LHCN-M2 (cell line): ENCODE measurements at regions not wholly inside any gene's neighbourhood (a gene's known extent, or its start where the extent isn't known, plus 50 kb on each side); places are given as distances from the start of the nearest gene placed in this dataset.
"Not testable (repeated sequence)": the region's sequence is repeated elsewhere in the genome, so short reads cannot be mapped to it uniquely, and the experiment has no call there.

Experiments used
- DNase-seq: peaks from one replicate; pipeline ENCODE4 v3.0.0-alpha.2; 2012; ENCODE audit warnings: low read depth

DNA sequence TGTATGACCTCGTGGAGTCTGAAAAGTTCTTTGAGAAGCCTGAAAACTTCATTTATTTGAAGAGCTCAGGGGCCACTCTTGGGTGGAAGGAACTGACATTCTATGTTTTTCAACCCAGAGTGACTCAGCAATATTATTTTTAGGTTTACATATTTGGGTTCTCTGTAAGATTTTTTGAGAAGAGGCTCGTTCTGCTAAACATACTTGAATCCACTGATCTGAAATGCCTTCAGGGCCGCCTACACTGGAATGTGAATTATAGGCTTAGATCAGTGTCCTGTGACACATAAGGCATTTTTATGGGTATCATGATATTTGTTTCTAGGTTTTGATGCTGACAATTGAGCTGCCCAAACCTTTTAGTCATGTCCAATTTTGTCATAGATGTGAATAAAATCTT, 86.2 kb downstream of the PSAT1 start:
- DNase-seq, result peak; percentile 27

DNA sequence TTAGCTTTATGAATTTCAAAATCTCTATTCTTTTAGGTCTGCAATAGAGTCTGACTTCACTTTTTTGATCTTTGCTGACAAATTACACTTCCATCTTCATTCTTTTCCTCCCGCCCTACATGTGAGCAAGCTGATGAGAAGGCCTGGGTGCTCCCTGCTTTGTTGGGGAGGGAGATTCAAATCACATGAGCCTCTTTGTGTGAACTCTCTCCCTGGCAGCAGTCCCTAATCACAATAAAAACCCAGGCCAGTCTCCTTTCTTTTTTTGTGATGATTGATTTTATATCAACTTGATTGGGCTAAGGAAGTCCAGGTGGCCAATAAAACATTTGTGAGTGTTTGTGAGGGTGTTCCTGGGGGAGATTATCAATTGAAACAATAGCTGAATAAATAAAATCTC, 89.4 kb downstream of the PSAT1 start:
- DNase-seq, result no peak

DNA sequence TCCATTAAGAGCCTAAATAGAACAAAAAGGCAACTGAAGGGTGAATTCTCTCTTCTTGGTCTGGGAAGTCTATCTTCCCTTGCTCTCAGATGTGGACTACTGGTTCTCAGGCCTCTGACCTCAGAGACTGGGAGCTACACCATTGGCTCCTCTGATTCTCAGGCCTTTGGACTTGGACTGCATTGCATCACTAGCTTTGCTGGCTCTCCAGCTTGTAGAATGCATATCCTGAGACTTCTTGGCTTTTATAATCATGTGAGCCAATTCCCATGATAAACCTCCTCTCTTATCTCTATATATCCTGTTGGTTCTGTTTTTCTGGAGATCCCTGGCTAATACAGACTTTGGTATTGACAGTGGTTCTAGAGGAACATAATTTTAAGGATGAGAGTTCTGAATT, 89.8 kb downstream of the PSAT1 start:
- no peak for DNase-seq

DNA sequence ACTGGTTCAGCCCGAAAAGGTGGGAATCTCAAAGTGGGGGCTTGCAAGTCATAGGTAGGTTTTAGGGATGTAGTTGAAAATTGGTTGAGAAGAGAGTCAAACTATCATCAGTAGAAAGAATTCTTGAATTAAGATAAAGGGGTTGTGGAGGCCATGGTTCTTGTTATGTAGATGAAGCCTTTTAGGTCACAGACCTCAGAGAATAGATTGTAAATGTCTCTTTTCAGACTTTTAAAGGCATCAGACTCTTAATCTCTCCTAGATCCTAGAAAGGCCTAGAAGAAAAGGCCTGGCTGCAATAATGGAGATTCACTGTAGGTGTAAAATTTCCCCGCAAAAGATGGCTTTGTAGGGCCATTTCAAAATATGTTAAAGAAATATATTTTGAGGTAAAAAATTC, 96.4 kb downstream of the PSAT1 start:
- no peak for DNase-seq

DNA sequence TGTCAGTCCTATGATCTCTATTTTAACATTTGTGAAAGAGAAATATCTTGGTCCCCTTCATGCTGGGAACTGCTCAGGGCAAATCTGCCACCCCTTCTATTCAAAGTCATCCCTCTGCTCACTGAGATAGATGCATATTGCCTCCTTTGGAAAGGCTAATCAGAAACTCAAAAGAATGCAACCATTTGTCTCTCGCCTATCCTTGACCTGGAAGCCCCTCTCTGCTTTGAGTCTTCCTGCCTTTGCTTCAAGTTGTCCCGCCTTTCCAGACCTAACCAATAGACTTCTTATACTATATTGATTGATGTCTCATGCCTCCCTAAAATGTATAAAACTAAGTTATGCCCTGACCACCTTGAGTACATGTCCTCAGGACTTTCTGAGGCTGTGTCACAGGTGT, 97.0 kb downstream of the PSAT1 start:
- no peak for DNase-seq

DNA sequence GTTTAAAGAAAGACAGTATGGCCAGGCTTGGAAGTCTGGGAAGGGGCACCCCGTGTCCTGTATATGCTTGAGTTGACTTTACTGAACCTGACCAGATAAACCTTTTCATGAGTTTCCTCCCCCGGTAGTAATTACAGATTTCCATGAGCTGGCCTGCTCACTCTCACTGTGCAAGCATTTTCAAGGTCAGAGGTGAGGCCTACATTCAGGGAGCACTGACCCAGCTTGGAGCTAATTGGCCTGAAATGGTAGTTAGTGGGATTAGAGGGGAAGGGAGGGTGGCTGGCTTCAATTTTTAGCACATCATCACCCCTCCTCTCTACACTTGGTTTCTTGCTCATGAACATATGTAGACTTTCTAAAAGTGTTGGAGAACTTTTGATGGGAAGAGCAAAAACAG, 99.2 kb downstream of the PSAT1 start:
- no peak for DNase-seq

DNA sequence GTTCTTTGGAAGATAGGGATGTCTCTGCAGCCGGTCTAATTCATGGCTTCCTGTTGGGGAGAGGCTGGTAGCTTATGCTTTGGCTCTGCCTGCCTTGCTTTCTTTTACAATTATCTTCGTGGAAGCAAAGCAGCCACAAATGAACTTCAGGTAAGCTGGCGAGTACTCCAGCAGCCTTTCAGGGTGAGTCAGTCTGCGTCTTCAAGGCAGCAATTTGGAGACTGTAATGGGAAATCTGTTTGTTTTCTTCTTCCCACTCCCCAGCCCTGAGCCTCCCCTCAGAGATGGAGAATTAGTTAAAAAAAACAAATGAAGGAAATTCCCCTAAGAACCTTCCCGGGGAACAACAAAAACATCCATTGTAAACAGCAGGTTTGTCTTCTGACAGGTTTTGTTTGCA, 100.1 kb downstream of the PSAT1 start:
- DNase-seq, result no peak

DNA sequence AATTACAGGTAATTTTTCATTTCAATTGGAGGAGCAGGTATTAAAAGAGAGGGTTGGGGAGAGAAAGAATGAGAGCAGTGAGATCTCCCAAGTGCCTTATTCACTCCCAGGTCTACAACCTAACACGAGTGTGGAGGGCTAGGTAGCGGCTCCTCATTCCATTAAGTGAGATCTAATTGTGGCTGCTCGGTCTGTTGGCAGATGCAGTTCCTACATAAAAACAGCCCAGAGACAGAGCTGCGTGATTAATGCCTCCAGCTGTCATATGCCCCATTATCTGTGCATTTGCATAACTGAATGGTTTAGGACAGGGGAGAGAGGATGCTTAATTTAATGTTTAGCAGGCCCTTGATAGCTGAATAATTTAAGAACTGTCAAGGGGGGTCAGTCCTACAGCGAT, 100.5 kb downstream of the PSAT1 start:
- no peak for DNase-seq

DNA sequence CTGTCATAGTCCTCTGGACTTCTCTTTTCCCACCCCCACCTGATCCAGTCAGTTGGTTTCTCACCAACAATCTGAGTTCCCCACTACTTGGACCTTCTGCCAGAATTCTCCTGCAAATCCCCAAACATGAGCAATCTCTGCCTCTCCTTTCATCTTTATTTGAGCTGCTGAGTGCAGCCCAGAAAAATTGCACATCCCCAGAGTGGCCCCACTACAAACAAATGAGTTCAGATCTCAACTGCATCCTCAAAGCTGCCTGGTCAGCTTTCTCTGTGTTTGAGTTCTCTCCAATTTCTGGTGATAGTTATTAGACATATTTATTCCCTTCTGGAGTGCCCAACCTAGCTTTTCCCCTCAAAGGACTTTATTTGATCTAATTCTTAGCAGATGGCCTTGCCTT, 102.2 kb downstream of the PSAT1 start:
- DNase-seq, result no peak

DNA sequence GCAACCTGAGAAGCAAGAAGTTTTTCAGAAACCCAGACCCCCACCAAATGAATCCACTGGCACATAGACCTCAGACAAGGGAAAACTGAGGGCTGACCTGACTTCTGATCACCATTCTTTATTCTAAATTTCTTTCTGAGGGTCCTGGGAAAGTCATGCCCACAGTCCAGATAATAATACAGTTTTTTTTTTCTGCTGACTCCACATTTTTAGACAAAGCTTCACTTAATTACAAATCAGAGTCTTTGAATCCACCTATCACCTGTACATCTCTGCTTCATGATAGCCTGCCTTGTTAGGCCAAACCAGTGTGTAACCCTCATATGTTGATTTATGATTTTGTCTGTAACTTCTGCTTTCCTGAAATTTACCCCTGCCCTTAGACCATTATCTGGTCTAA, 103.6 kb downstream of the PSAT1 start:
- DNase-seq, result no peak

DNA sequence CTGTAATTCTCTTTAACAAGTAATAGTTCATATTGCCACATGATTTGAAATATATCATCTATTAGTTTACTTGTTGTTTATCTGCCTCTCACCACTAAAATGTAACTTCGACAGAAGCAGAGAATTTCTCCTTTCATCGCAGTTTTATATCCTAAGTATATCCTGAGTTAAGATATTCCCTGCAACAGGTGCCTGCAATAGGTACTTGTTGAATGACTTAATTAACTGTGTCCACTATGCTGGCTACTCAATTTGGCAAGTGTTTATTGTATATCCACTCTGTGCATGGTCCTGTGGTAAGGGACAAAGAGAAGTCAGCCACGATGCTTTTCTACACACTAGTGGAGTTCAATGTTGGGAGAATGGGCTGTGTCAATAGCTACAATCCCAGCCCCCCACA, 108.5 kb downstream of the PSAT1 start:
- DNase-seq, result no peak

DNA sequence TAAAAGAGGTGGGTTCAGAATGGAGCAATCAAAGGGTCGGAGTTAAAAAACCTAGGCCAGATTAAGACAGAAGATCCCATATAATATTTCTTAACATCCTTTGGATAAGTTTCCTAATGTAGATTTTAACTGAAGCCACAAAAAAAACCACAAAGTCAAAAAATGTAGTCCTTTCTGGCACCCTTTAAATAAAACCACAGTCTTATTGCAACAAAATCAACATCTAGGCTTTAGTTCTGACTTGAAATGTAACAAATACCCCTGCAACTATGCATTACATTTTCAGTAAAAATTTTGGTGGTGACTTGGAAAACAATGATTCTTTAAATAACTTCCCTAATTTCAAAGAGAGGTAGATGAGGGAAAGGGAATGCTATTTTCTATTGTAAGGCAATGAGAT, 109.2 kb downstream of the PSAT1 start:
- no peak for DNase-seq

DNA sequence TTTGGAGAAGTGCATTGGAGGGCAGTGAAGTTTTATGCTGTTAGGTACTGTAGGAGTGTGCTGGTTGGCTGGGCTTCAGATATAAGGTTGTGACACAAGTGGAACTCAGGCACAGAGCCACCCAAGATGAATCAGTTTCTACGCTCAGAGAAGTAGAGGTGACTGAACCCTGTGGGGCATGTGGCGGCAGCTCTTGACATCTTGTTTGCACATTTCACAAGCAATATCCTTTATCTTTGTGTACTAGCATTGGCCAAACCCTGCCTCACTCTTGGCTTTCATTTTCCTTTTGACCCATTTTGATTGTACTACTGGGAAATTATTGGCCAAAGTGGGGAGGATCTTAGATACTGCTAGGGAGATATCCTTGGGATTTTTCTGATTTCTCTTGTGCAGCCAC, 110.0 kb downstream of the PSAT1 start:
- DNase-seq, result no peak

DNA sequence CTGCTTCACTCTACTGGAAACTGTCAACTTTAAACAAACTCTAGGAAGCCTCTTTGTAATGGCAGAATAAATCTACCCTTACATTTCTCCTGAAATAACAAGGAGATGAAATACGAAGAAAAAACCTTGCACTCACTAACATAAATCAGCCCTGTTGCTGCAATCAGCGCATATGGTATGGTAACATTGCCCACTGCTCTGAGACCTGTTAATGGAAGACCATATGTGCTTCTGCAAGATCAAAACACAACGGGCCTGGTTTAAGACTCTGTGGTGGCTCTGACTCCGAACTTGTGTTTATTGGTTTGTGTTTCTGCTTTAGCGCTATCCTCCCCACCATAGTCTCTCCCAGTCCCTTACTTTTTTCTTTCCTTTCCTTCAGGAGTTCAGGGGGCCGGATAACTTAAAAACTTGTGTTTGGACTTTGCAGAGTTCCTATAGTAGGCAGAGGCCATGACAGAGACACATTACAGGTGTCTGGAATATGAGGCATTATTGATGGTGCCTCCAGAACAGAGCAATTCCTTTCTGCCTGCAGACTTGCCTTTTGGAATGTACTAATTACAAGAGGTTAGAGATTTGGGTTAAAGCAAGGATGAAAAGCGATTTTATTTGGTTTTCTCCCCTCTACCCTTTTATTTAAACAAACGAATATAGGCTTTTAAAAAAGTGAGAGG, 110.8 kb downstream of the PSAT1 start:
- DNase-seq, result no peak

DNA sequence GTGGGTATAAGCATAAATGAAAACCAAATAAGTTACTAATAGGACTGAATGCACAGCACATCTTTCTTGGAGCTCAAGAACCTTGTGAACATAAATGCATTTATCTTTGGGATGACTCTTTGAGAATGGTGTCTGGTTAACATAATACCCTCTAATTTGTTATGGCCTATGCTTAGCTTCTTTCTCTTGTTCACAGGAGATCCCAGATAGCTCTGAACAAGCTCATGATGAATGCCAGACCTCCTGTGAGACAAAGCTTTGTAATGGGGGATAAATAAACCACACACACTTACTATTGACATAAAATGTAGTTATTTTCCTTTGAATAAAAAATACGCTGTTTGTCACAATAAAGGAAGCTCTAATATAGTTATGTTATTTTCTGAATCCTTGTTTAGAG, 111.5 kb downstream of the PSAT1 start:
- no peak for DNase-seq

DNA sequence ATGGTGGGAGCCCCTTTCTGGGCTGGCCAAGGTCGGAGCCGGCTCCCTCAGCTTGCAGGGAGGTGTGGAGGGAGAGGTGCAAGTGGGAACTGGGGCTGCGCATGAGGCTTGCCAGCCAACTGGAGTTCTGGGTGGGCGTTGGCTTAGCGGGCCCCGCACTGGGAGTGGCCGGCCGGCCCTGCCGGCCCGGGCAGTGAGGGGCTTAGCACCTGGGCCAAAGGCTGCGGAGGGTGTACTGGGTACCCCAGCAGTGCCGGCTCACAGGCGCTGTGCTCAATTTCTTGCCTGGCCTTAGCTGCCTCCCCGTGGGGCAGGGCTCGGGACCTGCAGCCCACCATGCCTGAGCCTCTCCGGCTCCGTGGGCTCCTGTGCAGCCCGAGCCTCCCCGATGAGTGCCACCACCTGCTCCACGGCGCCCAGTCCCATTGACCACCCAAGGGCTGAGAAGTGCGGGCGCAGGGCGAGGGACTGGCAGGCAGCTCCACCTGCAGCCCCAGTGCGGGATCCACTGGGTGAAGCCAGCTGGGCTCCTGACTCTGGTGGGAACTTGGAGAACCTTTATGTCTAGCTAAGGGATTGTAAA, 113.1 kb downstream of the PSAT1 start:
- not testable (repeated sequence) for DNase-seq

DNA sequence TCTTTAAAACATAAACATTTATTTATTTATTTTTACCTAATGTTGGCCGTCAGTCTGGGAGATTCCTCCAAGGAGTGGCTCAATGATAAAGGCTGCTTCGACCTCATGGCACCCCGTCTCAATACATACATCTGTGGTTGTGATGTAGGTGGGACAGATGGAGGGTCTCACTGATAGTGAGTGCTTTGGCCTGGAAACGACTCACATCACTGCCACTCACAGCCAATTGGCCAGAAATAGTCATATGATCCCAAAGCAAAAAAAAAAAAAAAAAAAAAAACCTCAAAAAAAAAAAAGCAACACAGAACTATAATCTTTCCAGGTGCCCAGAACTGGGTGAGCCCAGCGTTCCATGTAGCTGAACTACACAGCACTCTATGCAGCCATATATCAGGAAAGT, 125.4 kb downstream of the PSAT1 start:
- no peak for DNase-seq

DNA sequence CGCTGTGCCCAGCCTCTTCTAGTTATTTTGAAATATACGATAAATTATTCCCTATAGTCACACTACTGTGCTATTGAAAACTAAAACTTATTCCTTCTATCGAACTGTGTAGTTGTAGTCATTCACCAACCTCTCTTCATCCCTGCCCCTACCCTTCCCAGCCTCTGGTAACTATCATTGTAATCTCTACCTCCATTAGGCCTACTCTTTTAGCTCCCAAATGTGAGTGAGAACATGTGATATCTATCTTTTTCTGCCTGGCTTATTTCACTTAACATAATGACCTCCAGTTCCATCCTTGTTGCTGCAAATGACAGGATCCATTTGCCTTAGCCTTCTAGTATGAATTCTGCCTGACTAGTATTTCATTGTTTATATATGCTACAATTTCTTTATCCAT, 127.4 kb downstream of the PSAT1 start:
- DNase-seq, result no peak

DNA sequence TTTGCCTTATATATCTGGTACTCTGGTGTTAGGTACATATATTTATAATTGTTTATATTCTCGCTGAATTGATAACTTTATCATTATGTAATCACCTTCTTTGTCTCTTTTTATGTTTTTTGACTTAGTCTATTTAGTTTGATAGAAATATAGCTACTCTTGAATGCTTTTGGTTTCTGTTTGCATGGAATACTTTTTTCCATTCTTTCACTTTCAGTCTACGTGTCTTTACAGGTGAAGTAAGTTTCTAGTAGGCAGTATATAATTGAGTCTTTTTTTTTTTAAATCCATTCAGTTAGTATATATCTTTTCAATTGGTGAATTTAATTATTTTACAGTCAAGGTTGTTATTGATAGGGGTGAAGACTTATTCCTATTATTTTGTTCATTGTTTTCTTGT, 131.7 kb downstream of the PSAT1 start:
- no peak for DNase-seq

DNA sequence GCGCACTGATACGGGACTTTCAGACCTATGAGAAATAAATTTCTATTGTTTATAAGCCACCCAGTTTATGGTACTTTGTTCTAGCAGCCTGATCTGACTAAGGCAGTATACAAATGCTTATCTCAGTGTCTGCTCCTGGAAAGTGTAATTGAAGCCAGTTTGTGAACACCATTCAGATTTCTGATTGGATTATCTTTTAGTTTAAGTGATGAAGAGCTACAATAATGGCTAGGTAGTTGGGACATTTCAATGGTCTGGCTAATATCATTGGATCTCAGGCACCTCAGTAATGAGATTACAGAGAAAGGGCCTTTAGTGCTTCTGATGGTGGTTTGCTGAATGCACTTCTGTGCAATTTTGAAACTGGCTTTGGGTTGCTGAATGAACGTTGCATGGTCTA, 133.5 kb downstream of the PSAT1 start:
- DNase-seq, result no peak

DNA sequence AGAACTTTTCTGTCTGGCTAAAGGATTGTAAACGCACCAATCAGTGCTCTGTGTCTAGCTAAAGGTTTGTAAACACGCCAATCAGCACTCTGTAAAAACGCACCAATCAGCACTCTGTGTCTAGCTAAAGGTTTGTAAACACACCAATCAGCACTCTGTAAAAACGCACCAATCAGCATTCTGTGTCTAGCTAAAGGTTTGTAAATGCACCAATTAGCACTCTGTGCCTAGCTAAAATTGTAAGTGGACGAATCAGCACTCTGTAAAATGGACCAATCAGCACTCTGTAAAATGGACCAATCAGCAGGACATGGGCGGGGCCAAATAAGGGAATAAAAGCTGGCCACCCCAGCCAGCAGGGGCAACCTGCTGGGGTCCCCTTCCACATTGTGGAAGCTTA, 134.1 kb downstream of the PSAT1 start:
- DNase-seq, result not testable (repeated sequence)

DNA sequence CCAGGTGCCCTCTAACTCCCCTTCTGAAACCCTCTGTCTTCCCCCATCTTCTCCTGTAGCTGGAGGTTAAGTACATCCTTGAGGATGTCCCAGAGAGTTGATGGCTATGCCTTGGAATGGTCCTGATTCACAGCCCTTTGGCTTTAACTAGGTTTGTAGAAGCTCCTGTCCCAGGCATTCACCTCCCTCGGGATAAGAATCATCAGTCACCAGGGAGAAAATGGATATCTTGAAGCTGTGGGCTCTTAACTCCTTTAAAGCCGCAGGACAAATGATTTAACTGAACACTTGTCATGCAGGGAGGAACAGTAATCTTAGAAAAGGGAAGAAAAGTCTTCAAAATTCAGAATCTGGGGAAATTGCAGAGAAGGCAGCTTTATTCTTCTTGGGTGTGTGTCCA, 139.9 kb downstream of the PSAT1 start:
- no peak for DNase-seq

DNA sequence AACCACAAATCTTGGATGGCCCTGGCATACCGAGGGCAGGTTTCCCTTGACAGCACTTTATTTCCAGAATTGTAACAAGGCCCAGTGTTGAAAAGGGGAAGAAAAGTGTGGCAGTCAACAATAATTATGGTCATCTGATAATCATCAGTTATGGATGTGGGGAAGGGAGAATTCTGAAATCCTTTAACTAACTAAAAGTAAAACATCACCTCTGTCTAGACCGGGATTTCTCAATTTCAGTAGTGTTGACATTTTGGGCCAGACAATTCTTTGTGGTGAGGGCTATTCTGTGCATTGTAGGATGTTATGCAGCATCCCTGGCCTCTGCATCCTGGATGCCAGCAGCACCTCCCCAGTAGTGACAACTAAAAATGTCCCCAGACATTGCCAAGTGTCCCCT, 140.4 kb downstream of the PSAT1 start:
- DNase-seq, result no peak

DNA sequence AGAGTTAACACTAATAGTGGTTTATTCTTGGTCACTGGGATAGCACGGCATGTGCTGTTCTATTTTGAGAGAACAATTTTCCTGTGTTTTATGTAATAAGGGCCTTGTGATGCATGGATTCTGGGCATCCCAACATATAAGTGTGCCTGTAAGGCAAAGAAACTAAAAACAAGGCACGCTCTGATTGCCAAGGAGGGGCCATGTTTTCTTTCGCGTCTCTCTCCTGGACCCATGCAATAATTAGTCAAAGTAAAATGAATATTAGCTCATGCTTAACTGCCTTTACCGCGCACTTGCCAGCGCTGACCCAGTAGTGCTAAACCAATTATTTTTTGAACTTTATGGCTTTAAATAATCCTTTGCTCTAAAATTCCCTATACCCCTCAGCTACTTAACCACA, 140.9 kb downstream of the PSAT1 start:
- DNase-seq, result no peak
